ENCODE measurements at regions not wholly inside any gene's neighbourhood (a gene's known extent, or its start where the extent isn't known, plus 50 kb on each side); places are given as distances from the start of the nearest gene placed in this dataset.

GRCh38 chr1:119222271-119222670 lies 81.8 kb upstream of the WARS2 start:
- Histone ChIP-seq H3K4me2 (ENCODE audit: low read depth, low read length, poor library complexity, severe bottlenecking) (no peak overlapping the region), H3K27me3 (ENCODE audit: insufficient read depth, low read length, poor library complexity, severe bottlenecking) (no peaks in the 10 kb centered on the region), H2AFZ (ENCODE audit: low read length) (no peak overlapping the region)

DNA sequence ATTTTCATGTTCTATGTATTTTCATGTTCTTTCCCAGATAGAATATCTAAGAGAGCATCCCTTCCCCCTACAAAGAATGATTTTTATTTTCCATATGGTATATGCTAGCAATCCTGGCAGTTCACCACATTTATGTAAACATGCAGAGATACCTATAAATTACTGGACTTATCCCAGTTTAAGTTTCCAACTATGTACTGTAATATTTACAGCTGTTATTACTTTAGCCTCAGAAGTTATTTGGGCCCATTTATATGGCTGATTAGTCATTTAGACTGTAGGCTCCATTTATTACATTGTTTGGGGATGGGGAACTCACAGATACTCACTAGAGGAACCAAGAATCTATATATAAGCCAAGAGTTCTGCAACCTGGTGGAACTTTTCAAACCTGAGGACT lies 84.8 kb upstream of the WARS2 start:
- H4K20me1 ChIP-seq (ENCODE audit: insufficient read depth, low read length, poor library complexity, severe bottlenecking), result no peaks in the 10 kb centered on the region
- H3K9ac ChIP-seq (ENCODE audit: low read depth, low read length, poor library complexity, severe bottlenecking), result no peak overlapping the region
- H3K36me3 ChIP-seq (ENCODE audit: insufficient read depth, low read length), result no peaks in the 10 kb centered on the region
- no peak overlapping the region for H3K4me2 ChIP-seq (ENCODE audit: low read depth, low read length, poor library complexity, severe bottlenecking)
- H3F3A ChIP-seq (ENCODE audit: low read depth), result no peaks in the 10 kb centered on the region
- no peaks in the 10 kb centered on the region for H3K4me1 ChIP-seq (ENCODE audit: insufficient read depth, low read length, poor library complexity, severe bottlenecking)
- TF ChIP-seq EZH2phosphoT487 (IDR thresholded peaks at IDR 0.05; ENCODE audit: borderline replicate concordance) (no peak), CTCF (conservative IDR thresholded peaks at IDR 0.05; ENCODE audit: low read length) (no peak)
- no peaks in the 10 kb centered on the region for H3K9me3 ChIP-seq (ENCODE audit: insufficient read depth, low read depth, low read length)
- no peak overlapping the region for H2AFZ ChIP-seq (ENCODE audit: low read length)
- no peaks in the 10 kb centered on the region for H3K79me2 ChIP-seq (ENCODE audit: insufficient read depth, low read length)
- H3K9me2 ChIP-seq (replicated peaks; ENCODE audit: low read depth, low read length), result no peaks in the 10 kb centered on the region
- H3K27me3 ChIP-seq (ENCODE audit: insufficient read depth, low read length, poor library complexity, severe bottlenecking), result no peaks in the 10 kb centered on the region
- no peak overlapping the region for H3K4me3 ChIP-seq (ENCODE audit: low read length, poor library complexity, severe bottlenecking)

More at GRCh38 chr1:119222271-119222670, 81.8 kb upstream of the WARS2 start:
- H4K20me1 ChIP-seq (ENCODE audit: insufficient read depth, low read length, poor library complexity, severe bottlenecking), result no peaks in the 10 kb centered on the region
- no peaks in the 10 kb centered on the region for H3K4me1 ChIP-seq (ENCODE audit: insufficient read depth, low read length, poor library complexity, severe bottlenecking)
- no peak overlapping the region for H3K9ac ChIP-seq (ENCODE audit: low read depth, low read length, poor library complexity, severe bottlenecking)
- no peaks in the 10 kb centered on the region for H3K36me3 ChIP-seq (ENCODE audit: insufficient read depth, low read length)
- TF ChIP-seq EZH2phosphoT487 (IDR thresholded peaks at IDR 0.05; ENCODE audit: borderline replicate concordance) (no peak), CTCF (conservative IDR thresholded peaks at IDR 0.05; ENCODE audit: low read length) (no peak)
- H3K9me3 ChIP-seq (ENCODE audit: insufficient read depth, low read depth, low read length), result no peaks in the 10 kb centered on the region
- no peaks in the 10 kb centered on the region for H3F3A ChIP-seq (ENCODE audit: low read depth)
- H3K9me2 ChIP-seq (replicated peaks; ENCODE audit: low read depth, low read length), result no peaks in the 10 kb centered on the region
- no peaks in the 10 kb centered on the region for H3K79me2 ChIP-seq (ENCODE audit: insufficient read depth, low read length)
- H3K4me3 ChIP-seq (ENCODE audit: low read length, poor library complexity, severe bottlenecking), result no peak overlapping the region

DNA sequence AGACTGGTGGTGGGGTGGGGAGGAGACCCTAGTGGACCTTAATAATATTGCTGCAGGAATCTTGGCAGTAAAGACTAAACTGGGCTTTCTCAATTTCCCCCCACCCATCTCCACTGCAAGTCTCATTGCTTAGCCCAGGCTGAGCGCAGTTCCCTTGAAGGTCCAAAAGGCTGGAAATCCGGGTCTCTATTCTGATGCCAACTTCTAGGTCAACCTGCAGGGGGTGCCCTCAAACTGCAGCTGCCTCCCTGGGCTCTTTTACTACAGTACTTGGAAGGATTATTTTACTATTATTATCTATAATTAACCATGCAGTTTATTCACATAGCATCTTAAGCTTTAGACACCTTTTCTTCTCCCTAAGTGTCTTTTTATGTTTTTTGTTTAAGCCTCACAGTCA lies 85.4 kb upstream of the WARS2 start:
- H3K9ac ChIP-seq (ENCODE audit: low read depth, low read length, poor library complexity, severe bottlenecking), result no peak overlapping the region
- no peaks in the 10 kb centered on the region for H3K79me2 ChIP-seq (ENCODE audit: insufficient read depth, low read length)
- H4K20me1 ChIP-seq (ENCODE audit: insufficient read depth, low read length, poor library complexity, severe bottlenecking), result no peaks in the 10 kb centered on the region
- H3K4me1 ChIP-seq (ENCODE audit: insufficient read depth, low read length, poor library complexity, severe bottlenecking), result no peaks in the 10 kb centered on the region
- no peak overlapping the region for H3K4me3 ChIP-seq (ENCODE audit: low read length, poor library complexity, severe bottlenecking)
- no peaks in the 10 kb centered on the region for H3F3A ChIP-seq (ENCODE audit: low read depth)
- no peaks in the 10 kb centered on the region for H3K9me3 ChIP-seq (ENCODE audit: insufficient read depth, low read depth, low read length)
- H3K27me3 ChIP-seq (ENCODE audit: insufficient read depth, low read length, poor library complexity, severe bottlenecking), result no peaks in the 10 kb centered on the region
- H3K4me2 ChIP-seq (ENCODE audit: low read depth, low read length, poor library complexity, severe bottlenecking), result no peak overlapping the region
- TF ChIP-seq CTCF (conservative IDR thresholded peaks at IDR 0.05; ENCODE audit: low read length), result peak; percentile 46
- TF ChIP-seq EZH2phosphoT487 (IDR thresholded peaks at IDR 0.05; ENCODE audit: borderline replicate concordance), result no peak
- no peak overlapping the region for H2AFZ ChIP-seq (ENCODE audit: low read length)
- no peaks in the 10 kb centered on the region for H3K36me3 ChIP-seq (ENCODE audit: insufficient read depth, low read length)
- H3K9me2 ChIP-seq (replicated peaks; ENCODE audit: low read depth, low read length), result no peaks in the 10 kb centered on the region

Data from Loucy (cell line).